ENCODE measurements at regions not wholly inside any gene's neighbourhood (a gene's known extent, or its start where the extent isn't known, plus 50 kb on each side); places are given as distances from the start of the nearest gene placed in this dataset.
A peak's percentile ranks its signal among the peaks of the same experiment; 100 is the strongest.

DNA sequence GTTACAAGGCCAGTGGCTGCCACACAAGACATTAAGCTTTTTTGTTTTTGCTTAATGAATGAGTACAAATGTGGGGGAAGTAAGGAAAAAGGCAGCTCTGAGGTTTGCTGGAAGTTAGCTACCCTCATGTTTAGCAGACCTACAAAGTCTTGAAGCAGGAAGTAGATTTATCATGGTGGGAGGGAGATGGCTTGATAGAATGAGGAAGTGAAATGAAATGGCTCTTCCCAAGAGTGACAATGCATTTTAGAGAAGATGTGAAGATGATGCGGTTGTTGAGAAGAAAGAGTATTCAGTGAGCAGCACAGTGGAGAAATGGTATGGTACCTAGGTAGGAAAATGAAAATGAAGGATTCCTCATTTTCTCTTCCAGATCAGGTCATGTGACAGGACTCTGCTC lies 108.0 kb downstream of the SLIT2 start:
- DNase-seq (ENCODE audit: low spot score): no peak
- no peaks in the 10 kb centered on the region for H3K36me3 ChIP-seq (ENCODE audit: insufficient read depth)
- no peaks in the 10 kb centered on the region for H3K9me2 ChIP-seq (ENCODE audit: insufficient read depth)
- no peak for TF ChIP-seq EZH2phosphoT487 (IDR thresholded peaks at IDR 0.05; ENCODE audit: unreplicated experiment)
- no peak for TF ChIP-seq POLR2AphosphoS5 (IDR thresholded peaks at IDR 0.05; ENCODE audit: low read depth)
- no peak for TF ChIP-seq NANOG (IDR thresholded peaks at IDR 0.05; ENCODE audit: borderline replicate concordance)
- TF ChIP-seq, protein P1, sequence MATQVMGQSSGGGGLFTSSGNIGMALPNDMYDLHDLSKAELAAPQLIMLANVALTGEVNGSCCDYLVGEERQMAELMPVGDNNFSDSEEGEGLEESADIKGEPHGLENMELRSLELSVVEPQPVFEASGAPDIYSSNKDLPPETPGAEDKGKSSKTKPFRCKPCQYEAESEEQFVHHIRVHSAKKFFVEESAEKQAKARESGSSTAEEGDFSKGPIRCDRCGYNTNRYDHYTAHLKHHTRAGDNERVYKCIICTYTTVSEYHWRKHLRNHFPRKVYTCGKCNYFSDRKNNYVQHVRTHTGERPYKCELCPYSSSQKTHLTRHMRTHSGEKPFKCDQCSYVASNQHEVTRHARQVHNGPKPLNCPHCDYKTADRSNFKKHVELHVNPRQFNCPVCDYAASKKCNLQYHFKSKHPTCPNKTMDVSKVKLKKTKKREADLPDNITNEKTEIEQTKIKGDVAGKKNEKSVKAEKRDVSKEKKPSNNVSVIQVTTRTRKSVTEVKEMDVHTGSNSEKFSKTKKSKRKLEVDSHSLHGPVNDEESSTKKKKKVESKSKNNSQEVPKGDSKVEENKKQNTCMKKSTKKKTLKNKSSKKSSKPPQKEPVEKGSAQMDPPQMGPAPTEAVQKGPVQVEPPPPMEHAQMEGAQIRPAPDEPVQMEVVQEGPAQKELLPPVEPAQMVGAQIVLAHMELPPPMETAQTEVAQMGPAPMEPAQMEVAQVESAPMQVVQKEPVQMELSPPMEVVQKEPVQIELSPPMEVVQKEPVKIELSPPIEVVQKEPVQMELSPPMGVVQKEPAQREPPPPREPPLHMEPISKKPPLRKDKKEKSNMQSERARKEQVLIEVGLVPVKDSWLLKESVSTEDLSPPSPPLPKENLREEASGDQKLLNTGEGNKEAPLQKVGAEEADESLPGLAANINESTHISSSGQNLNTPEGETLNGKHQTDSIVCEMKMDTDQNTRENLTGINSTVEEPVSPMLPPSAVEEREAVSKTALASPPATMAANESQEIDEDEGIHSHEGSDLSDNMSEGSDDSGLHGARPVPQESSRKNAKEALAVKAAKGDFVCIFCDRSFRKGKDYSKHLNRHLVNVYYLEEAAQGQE (IDR thresholded peaks at IDR 0.05; ENCODE audit: unreplicated experiment): no peak
- TF ChIP-seq EZH2 (IDR thresholded peaks at IDR 0.05; ENCODE audit: low read depth, unreplicated experiment): no peak
- no peaks in the 10 kb centered on the region for H3K4me1 ChIP-seq (ENCODE audit: insufficient read depth)
- no peak overlapping the region for H3K4me3 ChIP-seq
- H3K4me3 Mint-ChIP-seq: no peak overlapping the region
- peaks cover 14% of the 10 kb centered on the region; the same call in 2 of the 3 replicates for H3K4me1 Mint-ChIP-seq
- no peak overlapping the region for H3K27ac ChIP-seq (ENCODE audit: low read depth)
- H4K20me1 ChIP-seq (replicated peaks; ENCODE audit: insufficient read depth): no peaks in the 10 kb centered on the region
- no peaks in the 10 kb centered on the region for H3K9me3 Mint-ChIP-seq
- no peak for ATAC-seq
- no peak overlapping the region for H2AFZ ChIP-seq
- H3K36me3 Mint-ChIP-seq (ENCODE audit: low read depth): no peaks in the 10 kb centered on the region
- peak overlapping the region; percentile 23 for H3K27ac Mint-ChIP-seq
- no peaks in the 10 kb centered on the region for H3K79me2 ChIP-seq (replicated peaks; ENCODE audit: insufficient read depth)
- H3K27me3 Mint-ChIP-seq (ENCODE audit: insufficient read depth, low read depth, poor library complexity): no peaks in the 10 kb centered on the region
- no peak overlapping the region for H3K4me2 ChIP-seq
- no peaks in the 10 kb centered on the region for H3K27me3 ChIP-seq (ENCODE audit: insufficient read depth)
- no peaks in the 10 kb centered on the region for H3F3A ChIP-seq (replicated peaks; ENCODE audit: low read depth)

DNA sequence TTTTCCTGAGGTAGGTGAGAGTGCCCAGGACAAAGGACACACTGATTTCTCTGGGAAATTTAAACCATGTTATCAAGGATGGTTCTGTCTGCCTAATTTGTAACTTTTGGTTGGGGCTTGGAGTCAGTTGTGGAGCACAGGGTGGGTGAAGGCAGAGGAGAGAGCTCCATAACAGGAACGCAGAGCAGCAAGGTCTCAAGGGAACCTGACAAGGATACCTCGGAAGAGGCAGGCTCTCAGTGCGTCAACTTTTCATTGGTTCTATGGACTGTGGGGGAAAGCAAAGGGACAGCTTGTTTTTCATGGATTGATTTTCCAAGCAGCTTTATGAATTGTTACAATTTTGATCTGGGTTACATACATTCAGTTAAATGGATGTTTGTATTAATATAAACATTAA lies 110.4 kb downstream of the SLIT2 start:
- peak overlapping the region; percentile 81 for H3K27ac Mint-ChIP-seq
- TF ChIP-seq STAT1 (IDR thresholded peaks at IDR 0.05; ENCODE audit: unreplicated experiment) (no peak), ZNF114 (CRISPR knock-in tag; IDR thresholded peaks at IDR 0.05) (no peak), JUNB (IDR thresholded peaks at IDR 0.05; ENCODE audit: unreplicated experiment) (no peak), CREB1 (CRISPR knock-in tag; IDR thresholded peaks at IDR 0.05; ENCODE audit: low read depth) (no peak), NANOG (IDR thresholded peaks at IDR 0.05; ENCODE audit: borderline replicate concordance) (no peak)
- TF ChIP-seq, protein P1 (IDR thresholded peaks at IDR 0.05; ENCODE audit: unreplicated experiment): no peak
- TF ChIP-seq, protein P2, sequence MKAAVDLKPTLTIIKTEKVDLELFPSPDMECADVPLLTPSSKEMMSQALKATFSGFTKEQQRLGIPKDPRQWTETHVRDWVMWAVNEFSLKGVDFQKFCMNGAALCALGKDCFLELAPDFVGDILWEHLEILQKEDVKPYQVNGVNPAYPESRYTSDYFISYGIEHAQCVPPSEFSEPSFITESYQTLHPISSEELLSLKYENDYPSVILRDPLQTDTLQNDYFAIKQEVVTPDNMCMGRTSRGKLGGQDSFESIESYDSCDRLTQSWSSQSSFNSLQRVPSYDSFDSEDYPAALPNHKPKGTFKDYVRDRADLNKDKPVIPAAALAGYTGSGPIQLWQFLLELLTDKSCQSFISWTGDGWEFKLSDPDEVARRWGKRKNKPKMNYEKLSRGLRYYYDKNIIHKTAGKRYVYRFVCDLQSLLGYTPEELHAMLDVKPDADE (IDR thresholded peaks at IDR 0.05): no peak

More for the DNA sequence above, 110.4 kb downstream of the SLIT2 start:
- Histone ChIP-seq H3K4me3 (no peak overlapping the region), H3K27ac (ENCODE audit: low read depth) (no peak overlapping the region; the same call in 1 of the 2 replicates), H3F3A (replicated peaks; ENCODE audit: low read depth) (no peaks in the 10 kb centered on the region), H3K27me3 (ENCODE audit: insufficient read depth) (no peaks in the 10 kb centered on the region), H4K20me1 (replicated peaks; ENCODE audit: insufficient read depth) (no peaks in the 10 kb centered on the region), H3K4me2 (no peak overlapping the region), H2AFZ (peak overlapping the region; percentile 87), H3K4me1 (ENCODE audit: insufficient read depth) (no peaks in the 10 kb centered on the region), H3K36me3 (ENCODE audit: insufficient read depth) (no peaks in the 10 kb centered on the region), H3K79me2 (replicated peaks; ENCODE audit: insufficient read depth) (no peaks in the 10 kb centered on the region), H3K9me2 (ENCODE audit: insufficient read depth) (no peaks in the 10 kb centered on the region)
- peak; percentile 64; the same call in 2 of the 3 replicates for ATAC-seq
- Mint-ChIP-seq H3K36me3 (ENCODE audit: low read depth) (no peaks in the 10 kb centered on the region), H3K4me1 (peaks cover 6% of the 10 kb centered on the region; the same call in 2 of the 3 replicates), H3K27me3 (ENCODE audit: insufficient read depth, low read depth, poor library complexity) (peaks cover 2% of the 10 kb centered on the region), H3K9me3 (no peaks in the 10 kb centered on the region), H3K4me3 (no peak overlapping the region)
- peak; percentile 19 for DNase-seq (ENCODE audit: low spot score)

All from GM23338 (cell line).